Tibial nerve (tissue), 4 donors: ENCODE measurements at regions not wholly inside any gene's neighbourhood (a gene's known extent, or its start where the extent isn't known, plus 50 kb on each side); places are given as distances from the start of the nearest gene placed in this dataset.

Source experiments
- DNase-seq, 2 donors: peaks; one replicate each; pipeline ENCODE4 v3.0.0-alpha.2; 2019; ENCODE audit warnings: low spot score in 2 of 2
- H3K27ac ChIP-seq, 4 donors: fragments of 200-600 bp; sonication (generic) in 3 of 4; one replicate each; pipeline ENCODE4 v1.5.1; 2017 to 2019; ENCODE audit warnings: mild to moderate bottlenecking in 1 of 4
- H3K27me3 ChIP-seq, 2 donors: fragments of 200-600 bp; sonication (generic) in 1 of 2; one replicate each; pipeline versions ENCODE4 v1.5.1 to v1.6.0; 2017 to 2019
- H3K36me3 ChIP-seq, 3 donors: fragments of 200-600 bp; sonication (generic); one replicate each; pipeline ENCODE4 v1.5.1; 2018 to 2019
- H3K4me1 ChIP-seq, 4 donors: fragments of 200-600 bp; sonication (generic) in 3 of 4; one replicate each; pipeline ENCODE4 v1.5.1; 2017 to 2019
- H3K4me3 ChIP-seq, 4 donors: fragments of 200-600 bp; sonication (generic) in 3 of 4; one replicate each; pipeline ENCODE4 v1.5.1; 2017 to 2019; ENCODE audit warnings: mild to moderate bottlenecking in 1 of 4, moderate library complexity in 1 of 4
- H3K9me3 ChIP-seq, 4 donors: fragments of 200-600 bp; sonication (generic) in 3 of 4; one replicate each; pipeline ENCODE4 v1.5.1; 2017 to 2019
- CTCF ChIP-seq, 5 experiments: fragments of 200-600 bp in 3 of 5; fragments of 450-650 bp in 2 of 5; sonication (generic) in 3 of 5; IDR thresholded peaks; one replicate each; pipeline ENCODE4 v1.5.1; 2016 to 2019; ENCODE audit warnings: antibody characterized with exemption in 5 of 5, mild to moderate bottlenecking in 3 of 5, moderate library complexity in 2 of 5
- EP300 ChIP-seq, 2 donors: sonication (generic); formaldehyde crosslinking; IDR thresholded peaks; one replicate each; pipeline ENCODE4 v1.6.1; 2017; ENCODE audit warnings: antibody characterized with exemption in 2 of 2, mild to moderate bottlenecking in 1 of 2
- POLR2A ChIP-seq, 2 donors: fragments of 450-650 bp; IDR thresholded peaks; one replicate each; pipeline ENCODE4 v1.6.1; 2017; ENCODE audit warnings: antibody characterized with exemption in 2 of 2, mild to moderate bottlenecking in 2 of 2, moderate library complexity in 2 of 2
- WGBS, 2 donors: methylation state at CpG; one replicate each; pipeline ENCODE4 v1.1.5; 2018; 5-methylcytosine and 5-hydroxymethylcytosine counted together

GRCh38 chr21:34220556-34221195 lies 143.1 kb upstream of the KCNE2 start:
- Histone ChIP-seq H3K36me3 (no peaks in the 10 kb centered on the region), H3K9me3 (no peaks in the 10 kb centered on the region), H3K27me3 (no peaks in the 10 kb centered on the region), H3K4me3 (no peak overlapping the region), H3K4me1 (peaks cover 0 to 9% (median 4%) of the 10 kb centered on the region in 4 donors), H3K27ac (no peak overlapping the region)
- TF ChIP-seq CTCF (IDR thresholded peaks at IDR 0.05) (no peak), EP300 (IDR thresholded peaks at IDR 0.05) (no peak), POLR2A (IDR thresholded peaks at IDR 0.05) (no peak)
- no peak for DNase-seq
- WGBS, 2 donors = 96 to 100% methylated on average over 1 of the region's 1 CpG

GRCh38 chr21:34221331-34222030 lies 142.3 kb upstream of the KCNE2 start:
- 78 to 81% methylated on average over 11 of the region's 11 CpGs for WGBS, 2 donors
- Histone ChIP-seq H3K27ac (no peak overlapping the region), H3K27me3 (no peaks in the 10 kb centered on the region), H3K9me3 (no peaks in the 10 kb centered on the region), H3K36me3 (no peaks in the 10 kb centered on the region), H3K4me1 (peaks cover 0 to 5% (median 2%) of the 10 kb centered on the region in 4 donors), H3K4me3 (no peak overlapping the region)
- TF ChIP-seq CTCF (IDR thresholded peaks at IDR 0.05) (no peak), POLR2A (IDR thresholded peaks at IDR 0.05) (no peak), EP300 (IDR thresholded peaks at IDR 0.05) (no peak)
- DNase-seq = no peak

GRCh38 chr21:34222031-34222335 lies 141.8 kb upstream of the KCNE2 start:
- 80 to 81% methylated on average over 14 of the region's 14 CpGs for WGBS, 2 donors
- Histone ChIP-seq H3K36me3 (no peaks in the 10 kb centered on the region), H3K4me3 (no peak overlapping the region)

GRCh38 chr21:34223376-34223775 lies 140.4 kb upstream of the KCNE2 start:
- Histone ChIP-seq H3K4me1 (peaks cover 0 to 12% (median 0%) of the 10 kb centered on the region in 4 donors), H3K4me3 (no peak overlapping the region), H3K9me3 (no peaks in the 10 kb centered on the region), H3K27ac (no peak overlapping the region), H3K27me3 (no peaks in the 10 kb centered on the region), H3K36me3 (no peaks in the 10 kb centered on the region)
- no peak for DNase-seq
- WGBS, 2 donors = 80 to 88% methylated on average over 2 of the region's 2 CpGs
- TF ChIP-seq POLR2A (IDR thresholded peaks at IDR 0.05) (no peak), EP300 (IDR thresholded peaks at IDR 0.05) (no peak), CTCF (IDR thresholded peaks at IDR 0.05) (no peak)

More at GRCh38 chr21:34222031-34222335, 141.8 kb upstream of the KCNE2 start:
- no peak overlapping the region for H3K27ac ChIP-seq
- H3K9me3 ChIP-seq = no peaks in the 10 kb centered on the region
- no peaks in the 10 kb centered on the region for H3K27me3 ChIP-seq
- H3K4me1 ChIP-seq = peaks cover 0 to 6% (median 0%) of the 10 kb centered on the region in 4 donors
- no peak for DNase-seq
- no peak for TF ChIP-seq EP300 (IDR thresholded peaks at IDR 0.05)
- no peak for TF ChIP-seq POLR2A (IDR thresholded peaks at IDR 0.05)
- no peak for TF ChIP-seq CTCF (IDR thresholded peaks at IDR 0.05)

GRCh38 chr21:34227386-34227852 lies 136.4 kb upstream of the KCNE2 start:
- H3K4me1 ChIP-seq = peaks cover 0 to 10% (median 0%) of the 10 kb centered on the region in 4 donors
- H3K36me3 ChIP-seq = no peaks in the 10 kb centered on the region
- TF ChIP-seq EP300 (IDR thresholded peaks at IDR 0.05) (no peak), CTCF (IDR thresholded peaks at IDR 0.05) (no peak), POLR2A (IDR thresholded peaks at IDR 0.05) (no peak)
- H3K27me3 ChIP-seq = no peaks in the 10 kb centered on the region
- DNase-seq = no peak
- no peaks in the 10 kb centered on the region for H3K9me3 ChIP-seq
- no peak overlapping the region for H3K4me3 ChIP-seq
- 61 to 68% methylated on average over 7 of the region's 7 CpGs for WGBS, 2 donors
- no peak overlapping the region for H3K27ac ChIP-seq
